HG03432 (cell line): ENCODE measurements at regions not wholly inside any gene's neighbourhood (a gene's known extent, or its start where the extent isn't known, plus 50 kb on each side); places are given as distances from the start of the nearest gene placed in this dataset.

ENCODE experiments used
- ATAC-seq: cut with Tn5 transposase; IDR thresholded peaks from one replicate; pipeline ENCODE4 v1.9.1; 2021; ENCODE audit warnings: mild to moderate bottlenecking, moderate library complexity; ENCODE audit not compliant: unreplicated experiment

- no peak for ATAC-seq
Measured at GRCh38 chr13:29909975-29910674, 59.7 kb upstream of the UBL3 start.

GRCh38 chr13:29909081-29909730 is 58.8 kb upstream of the UBL3 start:
- ATAC-seq = no peak

- ATAC-seq = no peak
Measured at GRCh38 chr13:29908416-29909080, 58.1 kb upstream of the UBL3 start.

- ATAC-seq = no peak
Measured at GRCh38 chr13:29907670-29908069, 57.3 kb upstream of the UBL3 start.

GRCh38 chr13:29906432-29907011 is 56.1 kb upstream of the UBL3 start:
- no peak for ATAC-seq

GRCh38 chr13:29905845-29906244 is 55.4 kb upstream of the UBL3 start:
- no peak for ATAC-seq

- ATAC-seq = no peak
Measured at GRCh38 chr13:29903996-29904395, 53.6 kb upstream of the UBL3 start.

GRCh38 chr13:29903543-29903942 is 53.1 kb upstream of the UBL3 start:
- ATAC-seq = no peak

- ATAC-seq = no peak
Measured at GRCh38 chr13:29902632-29903305, 52.4 kb upstream of the UBL3 start.

- ATAC-seq = no peak
Measured at GRCh38 chr13:29901710-29902631, 51.6 kb upstream of the UBL3 start.
